ENCODE measurements at regions not wholly inside any gene's neighbourhood (a gene's known extent, or its start where the extent isn't known, plus 50 kb on each side); places are given as distances from the start of the nearest gene placed in this dataset.

GRCh38 chr2:235418918-235419317 is 74.9 kb upstream of the AGAP1 start:
- TF ChIP-seq CTCF (IDR thresholded peaks at IDR 0.05; ENCODE audit: low read depth, low read length, poor library complexity, severe bottlenecking) (no peak), EZH2phosphoT487 (IDR thresholded peaks at IDR 0.05; ENCODE audit: borderline replicate concordance, low read length) (no peak)

Measured in DOHH2 (cell line).